ENCODE measurements at regions not wholly inside any gene's neighbourhood (a gene's known extent, or its start where the extent isn't known, plus 50 kb on each side); places are given as distances from the start of the nearest gene placed in this dataset.

GRCh38 chr21:32182449-32182848, 96.4 kb downstream of the MIS18A start:
- no peak for TF ChIP-seq POLR2AphosphoS5 (IDR thresholded peaks at IDR 0.05)
- no peak for TF ChIP-seq POLR2A (IDR thresholded peaks at IDR 0.05)
- TF ChIP-seq, protein P1, sequence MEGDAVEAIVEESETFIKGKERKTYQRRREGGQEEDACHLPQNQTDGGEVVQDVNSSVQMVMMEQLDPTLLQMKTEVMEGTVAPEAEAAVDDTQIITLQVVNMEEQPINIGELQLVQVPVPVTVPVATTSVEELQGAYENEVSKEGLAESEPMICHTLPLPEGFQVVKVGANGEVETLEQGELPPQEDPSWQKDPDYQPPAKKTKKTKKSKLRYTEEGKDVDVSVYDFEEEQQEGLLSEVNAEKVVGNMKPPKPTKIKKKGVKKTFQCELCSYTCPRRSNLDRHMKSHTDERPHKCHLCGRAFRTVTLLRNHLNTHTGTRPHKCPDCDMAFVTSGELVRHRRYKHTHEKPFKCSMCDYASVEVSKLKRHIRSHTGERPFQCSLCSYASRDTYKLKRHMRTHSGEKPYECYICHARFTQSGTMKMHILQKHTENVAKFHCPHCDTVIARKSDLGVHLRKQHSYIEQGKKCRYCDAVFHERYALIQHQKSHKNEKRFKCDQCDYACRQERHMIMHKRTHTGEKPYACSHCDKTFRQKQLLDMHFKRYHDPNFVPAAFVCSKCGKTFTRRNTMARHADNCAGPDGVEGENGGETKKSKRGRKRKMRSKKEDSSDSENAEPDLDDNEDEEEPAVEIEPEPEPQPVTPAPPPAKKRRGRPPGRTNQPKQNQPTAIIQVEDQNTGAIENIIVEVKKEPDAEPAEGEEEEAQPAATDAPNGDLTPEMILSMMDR (IDR thresholded peaks at IDR 0.05 in 8 of 11, conservative IDR thresholded peaks at IDR 0.05 in 3 of 11): no peak
- Histone ChIP-seq H3K4me3 (no peak overlapping the region), H3K27ac (no peak overlapping the region), H3K9me3 (no peaks in the 10 kb centered on the region), H3K36me3 (no peaks in the 10 kb centered on the region), H3K4me1 (no peaks in the 10 kb centered on the region), H3K27me3 (replicated peaks in 1 of 7) (no peaks in the 10 kb centered on the region)
- 80 to 90% (median 87%) methylated on average over 5 of the region's 5 CpGs for WGBS, 5 donors
- no peak for DNase-seq
- intact Hi-C loops (cut with DNase I; ENCODE audit: low total_unique reads): no loop called here

- Histone ChIP-seq H3K4me3 (no peak overlapping the region), H3K9me3 (no peaks in the 10 kb centered on the region), H3K4me1 (no peaks in the 10 kb centered on the region), H3K27ac (no peak overlapping the region), H3K36me3 (no peaks in the 10 kb centered on the region), H3K27me3 (replicated peaks in 1 of 7) (no peaks in the 10 kb centered on the region)
- WGBS, 5 donors: 84 to 100% (median 93%) methylated on average over 1 of the region's 1 CpG
- TF ChIP-seq, protein P1 (IDR thresholded peaks at IDR 0.05 in 8 of 11, conservative IDR thresholded peaks at IDR 0.05 in 3 of 11): no peak
- TF ChIP-seq POLR2AphosphoS5 (IDR thresholded peaks at IDR 0.05): no peak
- TF ChIP-seq POLR2A (IDR thresholded peaks at IDR 0.05): no peak
- no peak for DNase-seq
- intact Hi-C loops (cut with DNase I; ENCODE audit: low total_unique reads): no loop called here
Observed at GRCh38 chr21:32181457-32181856, 97.4 kb downstream of the MIS18A start.

- H3K27me3 ChIP-seq (replicated peaks in 1 of 7): no peaks in the 10 kb centered on the region
- H3K27ac ChIP-seq: no peak overlapping the region
- intact Hi-C loops (cut with DNase I; ENCODE audit: low total_unique reads): no loop called here
- no peaks in the 10 kb centered on the region for H3K4me1 ChIP-seq
- TF ChIP-seq, protein P1 (IDR thresholded peaks at IDR 0.05 in 8 of 11, conservative IDR thresholded peaks at IDR 0.05 in 3 of 11): no peak
- TF ChIP-seq POLR2A (IDR thresholded peaks at IDR 0.05) (no peak), POLR2AphosphoS5 (IDR thresholded peaks at IDR 0.05) (no peak)
- no peak overlapping the region for H3K4me3 ChIP-seq
- no peaks in the 10 kb centered on the region for H3K9me3 ChIP-seq
- DNase-seq: no peak
- no peaks in the 10 kb centered on the region for H3K36me3 ChIP-seq
Observed at GRCh38 chr21:32174819-32175218, 104.0 kb downstream of the MIS18A start.

GRCh38 chr21:32173121-32173724, 105.6 kb downstream of the MIS18A start:
- WGBS, 5 donors: 34 to 67% (median 39%) methylated on average over 1 of the region's 1 CpG
- DNase-seq: no peak
- Histone ChIP-seq H3K27me3 (replicated peaks in 1 of 7) (no peaks in the 10 kb centered on the region), H3K4me1 (no peaks in the 10 kb centered on the region), H3K9me3 (no peaks in the 10 kb centered on the region), H3K36me3 (no peaks in the 10 kb centered on the region), H3K4me3 (no peak overlapping the region), H3K27ac (no peak overlapping the region)
- intact Hi-C loops (cut with DNase I; ENCODE audit: low total_unique reads): no loop called here
- TF ChIP-seq POLR2A (IDR thresholded peaks at IDR 0.05) (no peak), POLR2AphosphoS5 (IDR thresholded peaks at IDR 0.05) (no peak)
- TF ChIP-seq, protein P1 (IDR thresholded peaks at IDR 0.05 in 8 of 11, conservative IDR thresholded peaks at IDR 0.05 in 3 of 11): no peak

Measured in spleen (tissue), 11 donors.